Hematopoietic multipotent progenitor cell (in vitro differentiated cells): ENCODE measurements at regions not wholly inside any gene's neighbourhood (a gene's known extent, or its start where the extent isn't known, plus 50 kb on each side); places are given as distances from the start of the nearest gene placed in this dataset.
A peak's percentile ranks its signal among the peaks of the same experiment; 100 is the strongest.
"Not testable (repeated sequence)": the region's sequence is repeated elsewhere in the genome, so short reads cannot be mapped to it uniquely, and the experiment has no call there.

Source experiments
- DNase-seq, 3 donors: peaks; one replicate each; pipeline ENCODE4 v3.0.0-alpha.2; 2011 to 2015; ENCODE audit warnings: low read depth in 2 of 3, low spot score in 2 of 3

DNA sequence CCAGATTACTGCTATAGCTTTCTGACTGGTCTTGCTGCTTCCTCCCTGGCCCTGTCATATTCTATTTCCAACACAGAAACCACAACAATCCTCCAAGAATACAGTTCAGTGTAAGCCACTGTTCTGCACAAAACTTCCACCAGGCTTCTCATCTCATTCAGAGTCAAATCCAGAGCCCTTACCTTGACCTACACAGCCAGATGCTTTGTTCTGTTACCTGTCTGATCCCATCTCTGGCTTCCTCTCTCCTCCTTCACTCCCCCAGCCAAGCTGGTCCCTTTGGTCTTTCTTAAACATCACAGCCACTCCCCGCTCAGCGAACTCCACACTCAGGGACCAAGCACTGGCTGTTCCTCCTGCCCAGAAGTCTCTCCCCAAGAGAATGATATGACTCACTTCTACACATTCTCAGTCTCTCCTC, 84.8 kb upstream of the BMP2K start:
- DNase-seq = peak in 1 of 3 donors; percentile 39

GRCh38 chr4:78691971-78692821, 84.0 kb upstream of the BMP2K start:
- peak in 2 of 3 donors; percentile 78 to 85 for DNase-seq

- peak in 1 of 3 donors; percentile 9 for DNase-seq
These were observed 83.4 kb upstream of the BMP2K start for GRCh38 chr4:78692822-78693170.

GRCh38 chr4:78693777-78694456, 82.2 kb upstream of the BMP2K start:
- DNase-seq = peak in 2 of 3 donors; percentile 27 to 67

- no peak for DNase-seq
These were observed 81.7 kb upstream of the BMP2K start for GRCh38 chr4:78694457-78694787.

DNA sequence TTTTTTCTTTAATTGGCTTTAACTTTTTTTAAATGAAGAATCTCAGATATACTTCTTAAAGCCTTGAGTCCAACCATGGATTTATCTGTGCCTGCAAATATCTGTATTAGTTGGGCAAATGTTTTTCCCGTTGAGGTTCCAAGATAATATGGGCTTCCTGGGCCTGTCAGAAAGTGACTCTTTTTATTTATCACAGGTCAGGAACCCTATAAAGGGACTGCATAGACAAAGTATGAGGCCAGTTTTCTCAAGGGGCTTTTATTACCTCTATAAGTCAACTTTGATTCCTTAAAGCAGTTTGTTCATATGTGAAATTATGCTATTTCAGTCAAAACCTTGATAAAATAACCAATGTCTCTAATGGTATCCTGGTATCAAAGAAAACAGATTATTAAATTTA, 80.2 kb upstream of the BMP2K start:
- DNase-seq = no peak

GRCh38 chr4:78703079-78703478, 73.1 kb upstream of the BMP2K start:
- no peak for DNase-seq

DNA sequence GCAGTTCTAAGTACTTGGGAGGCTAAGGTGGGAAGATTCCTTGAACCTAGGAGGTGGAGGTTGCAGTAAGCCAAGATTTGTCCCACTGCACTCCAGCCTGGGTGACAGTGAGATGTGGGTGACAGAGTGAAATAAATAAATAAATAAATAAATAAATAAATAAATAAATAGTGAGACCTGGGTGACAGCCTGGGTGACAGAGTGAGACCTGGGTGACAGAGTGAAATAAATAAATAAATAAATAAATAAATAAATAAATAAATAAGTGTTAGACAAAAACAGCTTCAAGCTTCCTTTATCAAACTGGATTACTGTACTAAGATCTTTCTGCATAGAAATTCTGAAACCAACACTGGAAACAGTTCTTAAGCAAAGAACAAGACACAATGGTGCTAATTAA, 71.8 kb upstream of the BMP2K start:
- no peak for DNase-seq

DNA sequence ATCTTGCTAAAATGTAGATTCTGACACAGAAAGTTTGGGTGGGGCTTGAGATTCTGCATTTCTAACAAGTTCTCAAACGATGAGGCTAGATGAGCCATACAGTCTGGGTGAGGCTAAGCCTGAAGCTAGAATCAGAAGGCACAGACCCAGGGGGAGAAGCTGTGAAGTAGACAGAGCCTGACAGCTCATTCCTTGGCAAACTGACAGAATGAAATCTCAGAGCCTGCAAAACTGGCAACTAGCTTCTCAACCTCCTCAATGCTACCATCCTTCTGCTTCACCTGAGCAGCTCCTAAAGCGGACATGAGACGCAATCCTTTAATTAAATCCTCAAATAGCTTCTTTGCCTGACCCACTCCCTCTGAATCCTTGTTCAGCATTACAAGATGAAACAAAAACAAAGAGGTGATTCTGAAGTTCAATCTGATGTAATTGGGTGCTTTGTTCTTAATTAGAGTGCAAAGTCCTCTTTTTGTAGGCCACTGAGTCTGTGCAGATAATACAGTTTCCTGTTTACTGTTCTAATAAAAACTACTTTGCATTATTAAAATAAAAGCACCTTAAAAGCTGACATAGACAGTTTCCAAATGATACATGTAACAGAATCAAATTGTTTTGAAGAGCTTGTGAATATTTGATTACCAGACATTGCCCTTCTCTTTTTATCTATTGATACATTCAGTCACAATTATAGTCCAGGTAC, 71.0 kb upstream of the BMP2K start:
- DNase-seq = no peak

- DNase-seq = no peak
These were observed 69.8 kb upstream of the BMP2K start for GRCh38 chr4:78706302-78706701.

GRCh38 chr4:78707268-78707667, 68.9 kb upstream of the BMP2K start:
- DNase-seq = peak in 1 of 3 donors; percentile 17

DNA sequence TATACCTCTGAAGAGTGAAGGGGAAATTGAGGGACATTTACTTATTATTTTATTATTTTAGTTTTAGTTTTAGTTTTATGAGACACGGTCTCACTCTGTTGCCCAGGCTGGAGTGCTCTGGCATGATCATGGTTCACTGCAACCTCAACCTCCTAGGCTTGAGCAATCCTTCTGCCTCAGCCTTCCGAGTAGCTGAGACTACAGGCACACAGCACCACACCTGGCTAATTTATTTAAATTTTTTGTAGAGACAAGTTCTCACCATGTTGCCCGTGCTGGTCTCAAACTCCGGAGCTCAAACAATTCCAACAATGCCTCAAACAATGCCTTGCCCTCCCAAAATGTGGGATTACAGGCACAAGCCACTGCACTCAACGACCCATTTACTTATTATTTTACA, 68.4 kb upstream of the BMP2K start:
- no peak for DNase-seq

GRCh38 chr4:78710536-78710935, 65.6 kb upstream of the BMP2K start:
- no peak for DNase-seq

- no peak for DNase-seq
These were observed 64.5 kb upstream of the BMP2K start for GRCh38 chr4:78711676-78712075.

GRCh38 chr4:78714598-78714997, 61.6 kb upstream of the BMP2K start:
- DNase-seq = not testable (repeated sequence)

DNA sequence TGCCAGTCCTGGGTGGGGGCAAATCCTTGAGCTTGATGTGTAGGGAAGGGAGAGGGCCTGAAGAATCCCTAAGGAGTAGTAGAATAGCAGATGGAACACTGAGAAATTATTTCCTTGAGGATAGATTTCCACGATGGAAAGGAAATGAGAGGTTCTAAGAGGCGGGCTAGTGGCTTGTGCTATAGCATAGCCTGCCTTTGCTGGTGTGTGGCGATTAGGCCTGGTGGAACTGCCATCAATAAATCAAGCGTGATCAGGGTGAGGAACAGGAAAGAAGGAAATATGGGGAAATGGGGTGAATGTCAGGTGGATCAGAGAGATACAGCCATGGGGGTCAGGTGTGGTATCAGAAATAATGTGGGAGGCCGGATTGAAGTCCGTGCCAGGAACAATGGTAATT, 60.8 kb upstream of the BMP2K start:
- not testable (repeated sequence) for DNase-seq

DNA sequence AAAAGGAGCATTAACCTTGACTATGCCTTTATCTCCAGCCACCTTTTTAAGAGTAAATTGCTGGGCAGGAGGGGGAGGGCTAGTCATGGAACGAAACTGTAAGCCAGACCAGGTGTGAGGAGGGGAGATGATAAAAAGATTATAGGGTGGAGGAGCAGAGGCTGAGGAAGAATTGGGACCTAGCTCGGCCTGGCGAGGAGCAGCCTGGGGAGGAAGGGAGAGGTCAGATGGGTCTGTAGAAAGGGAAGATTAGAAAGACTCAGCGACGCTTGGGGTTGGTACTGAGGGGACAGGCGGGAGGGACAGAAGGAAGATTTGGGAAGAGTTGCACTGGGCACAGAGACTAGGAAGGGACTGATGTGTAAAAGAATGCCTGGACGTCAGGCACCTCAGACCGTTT, 58.4 kb upstream of the BMP2K start:
- DNase-seq = not testable (repeated sequence)

GRCh38 chr4:78720204-78720603, 55.9 kb upstream of the BMP2K start:
- DNase-seq = no peak

DNA sequence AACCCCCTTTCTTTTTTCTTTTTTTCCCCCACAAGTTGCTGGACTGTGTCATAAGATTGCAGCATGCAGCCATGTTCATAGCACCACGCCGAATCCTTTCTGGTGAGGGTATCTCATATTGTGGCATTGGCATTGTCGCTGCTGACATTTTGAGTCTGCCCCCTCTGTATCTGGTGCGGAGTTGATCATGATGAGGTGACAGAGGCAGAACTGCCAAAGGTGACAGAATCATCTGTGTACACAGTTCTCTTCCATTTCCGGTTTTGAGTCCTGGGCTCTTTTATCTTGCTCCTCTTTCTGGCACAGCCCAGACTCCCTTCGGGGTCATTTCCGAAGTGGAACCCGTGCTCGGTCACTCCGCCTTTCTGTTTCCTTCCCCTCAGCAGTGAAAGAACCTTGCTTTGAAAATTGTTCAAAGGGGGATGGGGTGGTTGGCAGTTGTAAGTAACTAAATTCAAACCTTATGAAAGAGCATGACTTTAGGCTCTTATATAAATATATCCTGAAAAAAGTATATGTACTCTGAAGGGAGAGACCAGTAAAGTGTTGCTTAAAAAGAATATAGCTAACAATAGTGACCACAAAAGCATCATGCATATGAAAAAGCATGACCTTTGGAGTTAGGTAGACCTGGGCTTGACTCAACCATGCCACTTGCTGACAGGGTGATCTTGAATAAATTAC, 55.0 kb upstream of the BMP2K start:
- DNase-seq = peak in 2 of 3 donors; percentile 48 to 71

DNA sequence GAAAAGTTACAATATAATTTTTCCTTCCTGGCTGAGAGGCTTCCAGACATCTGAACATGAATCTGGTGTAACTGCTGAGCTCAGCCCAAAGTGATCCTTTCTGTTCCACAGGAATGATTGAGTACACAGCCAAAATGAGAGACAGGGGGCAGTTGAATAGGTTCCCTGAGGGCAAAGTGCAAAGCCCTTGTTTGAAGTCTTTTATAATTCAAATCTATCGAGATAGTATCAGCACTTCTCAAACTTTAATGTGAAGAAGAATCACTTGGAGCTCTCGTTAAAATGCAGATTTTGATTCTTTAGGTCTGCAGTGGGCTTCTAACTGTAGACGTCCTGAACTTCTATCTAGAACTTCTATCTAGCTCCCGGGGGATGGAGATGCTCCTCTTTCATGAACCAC, 54.4 kb upstream of the BMP2K start:
- DNase-seq = no peak

DNA sequence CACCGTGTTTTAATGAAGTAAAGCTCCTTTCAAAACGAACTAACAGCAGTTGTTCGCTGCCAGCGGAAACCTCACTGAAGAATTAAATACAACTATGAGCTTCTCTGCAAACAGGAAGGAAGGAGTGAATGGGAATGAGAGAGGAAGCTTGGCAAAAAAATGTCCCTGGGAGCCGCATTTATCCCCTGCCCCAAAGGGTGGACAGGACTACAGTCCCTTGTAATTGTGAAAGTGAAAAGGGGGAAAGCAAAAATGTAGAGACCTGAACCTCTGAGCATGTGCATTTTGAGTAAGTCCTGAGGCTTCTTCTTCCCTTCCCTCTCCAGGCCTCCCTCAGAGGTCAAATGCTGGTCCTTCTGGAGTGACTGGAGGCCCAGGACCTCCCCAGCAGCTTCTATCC, 53.8 kb upstream of the BMP2K start:
- no peak for DNase-seq
